OCI-LY7 (cell line): ENCODE measurements at regions not wholly inside any gene's neighbourhood (a gene's known extent, or its start where the extent isn't known, plus 50 kb on each side); places are given as distances from the start of the nearest gene placed in this dataset.

ENCODE experiments used
- EZH2phosphoT487 ChIP-seq: fragments of 200-600 bp; sonication (generic); IDR thresholded peaks from 2 replicates; pipeline ENCODE4 v1.6.1; 2018; ENCODE audit warnings: low read depth, borderline replicate concordance, mild to moderate bottlenecking, mixed run types, antibody characterized with exemption, low read length, moderate library complexity, mixed read lengths
- TF ChIP-seq, protein P1 (sequence below): fragments of 200-600 bp; sonication (generic); conservative IDR thresholded peaks from 2 replicates; pipeline ENCODE4 v1.5.1; 2014; ENCODE audit warnings: mild to moderate bottlenecking, antibody characterized with exemption, low read length, moderate library complexity, mixed read lengths

DNA sequence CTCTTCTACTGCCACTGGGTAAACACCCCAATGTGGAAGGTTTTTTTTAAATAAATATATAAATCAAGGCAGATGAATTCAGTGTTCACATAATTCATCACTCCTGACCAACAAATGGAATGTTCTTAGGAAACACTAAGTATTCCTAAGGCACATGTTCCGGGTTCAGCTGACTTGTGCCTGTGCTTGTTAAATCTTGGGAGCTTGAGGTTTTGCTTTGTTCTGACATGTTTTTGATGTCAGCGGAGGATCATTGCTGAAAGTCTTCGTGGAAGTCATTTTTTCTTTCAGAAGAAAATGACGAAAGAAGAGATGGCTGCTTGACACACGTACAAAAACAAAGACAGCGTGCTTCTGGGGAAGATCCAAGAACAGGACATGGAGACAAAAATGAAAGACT is 185.8 kb downstream of the MZT1 start:
- TF ChIP-seq, protein P1, sequence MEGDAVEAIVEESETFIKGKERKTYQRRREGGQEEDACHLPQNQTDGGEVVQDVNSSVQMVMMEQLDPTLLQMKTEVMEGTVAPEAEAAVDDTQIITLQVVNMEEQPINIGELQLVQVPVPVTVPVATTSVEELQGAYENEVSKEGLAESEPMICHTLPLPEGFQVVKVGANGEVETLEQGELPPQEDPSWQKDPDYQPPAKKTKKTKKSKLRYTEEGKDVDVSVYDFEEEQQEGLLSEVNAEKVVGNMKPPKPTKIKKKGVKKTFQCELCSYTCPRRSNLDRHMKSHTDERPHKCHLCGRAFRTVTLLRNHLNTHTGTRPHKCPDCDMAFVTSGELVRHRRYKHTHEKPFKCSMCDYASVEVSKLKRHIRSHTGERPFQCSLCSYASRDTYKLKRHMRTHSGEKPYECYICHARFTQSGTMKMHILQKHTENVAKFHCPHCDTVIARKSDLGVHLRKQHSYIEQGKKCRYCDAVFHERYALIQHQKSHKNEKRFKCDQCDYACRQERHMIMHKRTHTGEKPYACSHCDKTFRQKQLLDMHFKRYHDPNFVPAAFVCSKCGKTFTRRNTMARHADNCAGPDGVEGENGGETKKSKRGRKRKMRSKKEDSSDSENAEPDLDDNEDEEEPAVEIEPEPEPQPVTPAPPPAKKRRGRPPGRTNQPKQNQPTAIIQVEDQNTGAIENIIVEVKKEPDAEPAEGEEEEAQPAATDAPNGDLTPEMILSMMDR, result no peak
- TF ChIP-seq EZH2phosphoT487, result no peak
